IMR-90 (cell line): ENCODE measurements at regions not wholly inside any gene's neighbourhood (a gene's known extent, or its start where the extent isn't known, plus 50 kb on each side); places are given as distances from the start of the nearest gene placed in this dataset.

Experiments used
- ATAC-seq: fragments of 200-7000 bp; cut with Tn5 transposase; 2 replicates; pipeline ENCODE4 v1.9.1; 2020; ENCODE audit warnings: low read depth, mild to moderate bottlenecking, moderate library complexity
- BruUV-seq: library from RNA; stranded (reverse); fragments of 400-500 nt; replicated peaks from 2 replicates; lab custom pipeline; 2021; lab: Mats Ljungman, UMichigan
- CTCF ChIA-PET: fragments of 300-600 bp; formaldehyde crosslinking; extraction: SDS; loops from one replicate; lab custom pipeline; 2021; ENCODE audit warnings: antibody characterized with exemption; lab: Yijun Ruan, JAX
- POLR2A ChIA-PET: fragments of 300-600 bp; sonication (Branson Sonifier 250); formaldehyde crosslinking; loops from one replicate; lab custom pipeline; 2022; ENCODE audit warnings: antibody characterized with exemption; ENCODE audit not compliant: unreplicated experiment; lab: Charles Lee
- DNase-seq: peaks from one replicate; pipeline ENCODE4 v3.0.0; 2013
- H2AFZ ChIP-seq: replicated peaks from 2 replicates; pipeline ENCODE3; 2013; ENCODE audit warnings: low read length, mild to moderate bottlenecking; ENCODE audit not compliant: poor library complexity
- H2AK5ac ChIP-seq: 2 replicates; pipeline ENCODE4 v1.6.1; 2013; ENCODE audit warnings: low read depth, low read length, inconsistent platforms
- H2AK9ac ChIP-seq: replicated peaks from 2 replicates; pipeline ENCODE3; 2013; ENCODE audit warnings: mild to moderate bottlenecking, low read depth, low read length, moderate library complexity; ENCODE audit not compliant: poor library complexity
- H2BK120ac ChIP-seq: 2 replicates; pipeline ENCODE4 v1.6.1; 2013; ENCODE audit warnings: low read depth, low read length, inconsistent platforms
- H2BK15ac ChIP-seq: 3 replicates; pipeline ENCODE4 v1.6.1; 2013; ENCODE audit warnings: low read depth, low read length, inconsistent platforms
- H2BK20ac ChIP-seq: 2 replicates; pipeline ENCODE4 v1.6.1; 2013; ENCODE audit warnings: low read depth, mild to moderate bottlenecking, inconsistent platforms, low read length, moderate library complexity
- H2BK5ac ChIP-seq: 2 replicates; pipeline ENCODE4 v1.6.1; 2013; ENCODE audit warnings: mild to moderate bottlenecking, low read depth, low read length, inconsistent platforms; ENCODE audit not compliant: poor library complexity, severe bottlenecking
- H3K14ac ChIP-seq: replicated peaks from 2 replicates; pipeline ENCODE4 v1.6.1; 2013; ENCODE audit warnings: low read depth, low read length, inconsistent platforms
- H3K18ac ChIP-seq: 2 replicates; pipeline ENCODE4 v1.6.1; 2013; ENCODE audit warnings: low read depth, low read length, control low read depth
- H3K23ac ChIP-seq: 2 replicates; pipeline ENCODE4 v1.6.1; 2013; ENCODE audit warnings: low read depth, low read length, inconsistent platforms
- H3K27ac ChIP-seq: 2 replicates; pipeline ENCODE4 v1.5.1; 2013; ENCODE audit warnings: mild to moderate bottlenecking, control low read depth, low read length; ENCODE audit not compliant: insufficient read depth
- H3K27me3 ChIP-seq: 2 replicates; pipeline ENCODE4 v1.6.1; 2013; ENCODE audit warnings: low read length; ENCODE audit not compliant: control insufficient read depth, insufficient read depth
- H3K36me3 ChIP-seq: 2 replicates; pipeline ENCODE4 v1.6.1; 2013; ENCODE audit warnings: low read length, mixed read lengths; ENCODE audit not compliant: control insufficient read depth, insufficient read depth
- H3K4ac ChIP-seq: 2 replicates; pipeline ENCODE4 v1.6.1; 2013; ENCODE audit warnings: low read depth, low read length, inconsistent platforms
- H3K4me1 ChIP-seq: 2 replicates; pipeline ENCODE4 v1.6.1; 2013; ENCODE audit warnings: low read length, mixed read lengths; ENCODE audit not compliant: control insufficient read depth, insufficient read depth
- H3K4me2 ChIP-seq: 2 replicates; pipeline ENCODE4 v1.6.1; 2013; ENCODE audit warnings: low read depth, mild to moderate bottlenecking, control low read depth, low read length, moderate library complexity
- H3K4me3 ChIP-seq: 2 replicates; pipeline ENCODE4 v1.5.1; 2013; ENCODE audit warnings: low read depth, mild to moderate bottlenecking, control low read depth, low read length, moderate library complexity; ENCODE audit not compliant: insufficient read depth
- H3K56ac ChIP-seq: 2 replicates; pipeline ENCODE4 v1.6.1; 2013; ENCODE audit warnings: low read length, inconsistent platforms; ENCODE audit not compliant: insufficient read depth; ENCODE audit errors: extremely low read depth
- H3K79me1 ChIP-seq, 2 experiments: 2 replicates each; pipeline ENCODE4 v1.6.1; 2013; ENCODE audit warnings: low read length in 2 of 2, inconsistent platforms in 1 of 2, low read depth in 1 of 2
- H3K9ac ChIP-seq: 2 replicates; pipeline ENCODE4 v1.6.1; 2013; ENCODE audit warnings: low read depth, low read length, control low read depth
- H3K9me1 ChIP-seq: 2 replicates; pipeline ENCODE4 v1.6.1; 2013; ENCODE audit warnings: low read length, inconsistent platforms; ENCODE audit not compliant: insufficient read depth
- H3K9me3 ChIP-seq: 2 replicates; pipeline ENCODE4 v1.6.1; 2013; ENCODE audit warnings: low read length; ENCODE audit not compliant: control insufficient read depth, insufficient read depth
- H4K20me1 ChIP-seq: 2 replicates; pipeline ENCODE4 v1.6.1; 2013; ENCODE audit warnings: low read length, inconsistent platforms; ENCODE audit not compliant: insufficient read depth
- H4K5ac ChIP-seq: 2 replicates; pipeline ENCODE4 v1.6.1; 2013; ENCODE audit warnings: mild to moderate bottlenecking, low read depth, low read length, control low read depth
- H4K8ac ChIP-seq, 2 experiments: 2 replicates each; pipeline ENCODE4 v1.6.1; 2013; ENCODE audit warnings: low read depth in 2 of 2, low read length in 2 of 2, control low read depth in 1 of 2, inconsistent platforms in 1 of 2
- H4K91ac ChIP-seq: 2 replicates; pipeline ENCODE4 v1.6.1; 2013; ENCODE audit warnings: low read depth, low read length, inconsistent platforms; ENCODE audit not compliant: insufficient read depth
- BHLHE40 ChIP-seq: fragments of 150-350 bp; IDR thresholded peaks from 2 replicates; pipeline ENCODE4 v1.6.1; 2016; ENCODE audit warnings: mild to moderate bottlenecking, low read depth, low read length
- CEBPB ChIP-seq: IDR thresholded peaks from 2 replicates; pipeline ENCODE4 v1.6.1; 2012; ENCODE audit warnings: low read depth, low read length, improper control_type of control experiment
- CHD1 ChIP-seq: IDR thresholded peaks from 2 replicates; pipeline ENCODE4 v1.6.1; 2012; ENCODE audit warnings: low read depth, low read length, improper control_type of control experiment
- CTCF ChIP-seq: conservative IDR thresholded peaks from 2 replicates; pipeline ENCODE4 v1.5.1; 2012; ENCODE audit warnings: mild to moderate bottlenecking, low read depth, low read length, improper control_type of control experiment
- ELK1 ChIP-seq: fragments of 150-350 bp; IDR thresholded peaks from 2 replicates; pipeline ENCODE4 v1.6.1; 2016; ENCODE audit warnings: low read depth, mild to moderate bottlenecking, low read length, moderate library complexity, borderline replicate concordance
- FOS ChIP-seq: fragments of 150-350 bp; IDR thresholded peaks from 2 replicates; pipeline ENCODE4 v1.6.1; 2016; ENCODE audit warnings: low read depth, low read length
- MAFK ChIP-seq: IDR thresholded peaks from 2 replicates; pipeline ENCODE4 v1.6.1; 2012; ENCODE audit warnings: low read depth, low read length, improper control_type of control experiment
- MAZ ChIP-seq: IDR thresholded peaks from 2 replicates; pipeline ENCODE4 v1.6.1; 2012; ENCODE audit warnings: low read depth, mild to moderate bottlenecking, low read length, improper control_type of control experiment, moderate library complexity, borderline replicate concordance
- MXI1 ChIP-seq: IDR thresholded peaks from 2 replicates; pipeline ENCODE4 v1.6.1; 2012; ENCODE audit warnings: low read depth, mild to moderate bottlenecking, low read length, moderate library complexity, borderline replicate concordance
- NFE2L2 ChIP-seq: fragments of 150-350 bp; IDR thresholded peaks from 2 replicates; pipeline ENCODE4 v1.6.1; 2016; ENCODE audit warnings: low read depth, mild to moderate bottlenecking, low read length
- POLR2A ChIP-seq: IDR thresholded peaks from 2 replicates; pipeline ENCODE4 v1.6.1; 2012; ENCODE audit warnings: mild to moderate bottlenecking, low read depth, low read length
- RAD21 ChIP-seq: IDR thresholded peaks from 2 replicates; pipeline ENCODE4 v1.6.1; 2012; ENCODE audit warnings: low read length, improper control_type of control experiment
- RCOR1 ChIP-seq: IDR thresholded peaks from 2 replicates; pipeline ENCODE4 v1.6.1; 2012; ENCODE audit warnings: mild to moderate bottlenecking, low read length, improper control_type of control experiment; ENCODE audit not compliant: insufficient replicate concordance
- RFX5 ChIP-seq: IDR thresholded peaks from 2 replicates; pipeline ENCODE4 v1.8.0; 2012; ENCODE audit warnings: low read depth, mild to moderate bottlenecking, low read length, moderate library complexity
- SMC3 ChIP-seq: fragments of 150-350 bp; IDR thresholded peaks from 2 replicates; pipeline ENCODE4 v1.6.1; 2016; ENCODE audit warnings: low read depth, mild to moderate bottlenecking, antibody characterized with exemption, low read length, moderate library complexity
- USF2 ChIP-seq: fragments of 150-350 bp; IDR thresholded peaks from 2 replicates; pipeline ENCODE4 v1.6.1; 2017; ENCODE audit warnings: mild to moderate bottlenecking, antibody characterized with exemption, low read length, low read depth
- WGBS, 2 experiments: methylation state at CpG; one replicate each; pipeline versions ENCODE4 v1.1.5 to v1.1.7; 2013; ENCODE audit warnings: missing lambda C conversion rate in 2 of 2; ENCODE audit not compliant: insufficient read length in 1 of 2; ENCODE audit errors: extremely low coverage in 2 of 2; 5-methylcytosine and 5-hydroxymethylcytosine counted together
- dilution Hi-C: fragments of 300-500 bp; cut with HindIII; formaldehyde crosslinking; loops from one replicate; pipeline ENCODE4 v1.14.3; 2018; ENCODE audit warnings: low sequenced_read_pairs; ENCODE audit not compliant: unreplicated experiment
- in situ Hi-C: fragments of 300-500 bp; cut with MboI; formaldehyde crosslinking; loops from 3 replicates; pipeline ENCODE4 v1.14.3; 2019; ENCODE audit warnings: low sequenced_read_pairs, inconsistent platforms, mixed read lengths
- intact Hi-C: fragments of 100-400 bp; cut with micrococcal nuclease; formaldehyde crosslinking; loops from 2 replicates; pipeline ENCODE4 v1.10.0; 2022

GRCh38 chr2:239778042-239778851 lies 246.9 kb downstream of the NDUFA10 start:
- no peak overlapping the region for H2BK120ac ChIP-seq
- H2AK9ac ChIP-seq, result no peak overlapping the region
- no peak overlapping the region for H3K18ac ChIP-seq
- BruUV-seq, result no TSS peak
- CTCF ChIA-PET, result no interaction called here
- no peaks in the 10 kb centered on the region for H4K20me1 ChIP-seq
- H3K4me3 ChIP-seq, result no peak overlapping the region
- no peak for ATAC-seq
- no peaks in the 10 kb centered on the region for H3K4me1 ChIP-seq
- H2AK5ac ChIP-seq, result no peak overlapping the region
- H3K56ac ChIP-seq, result no peak overlapping the region
- peaks cover 38% of the 10 kb centered on the region for H3K9me3 ChIP-seq
- no peak for TF ChIP-seq USF2
- TF ChIP-seq RFX5, result no peak
- TF ChIP-seq NFE2L2, result no peak
- TF ChIP-seq ELK1, result no peak
- no peak for TF ChIP-seq RAD21
- no peak for TF ChIP-seq FOS
- TF ChIP-seq CEBPB, result no peak
- no peak for TF ChIP-seq SMC3
- no peak for TF ChIP-seq CHD1
- TF ChIP-seq BHLHE40, result no peak
- TF ChIP-seq POLR2A, result no peak
- TF ChIP-seq MAFK, result no peak
- no peak for TF ChIP-seq CTCF
- TF ChIP-seq MAZ, result no peak
- TF ChIP-seq MXI1, result no peak
- no peak for TF ChIP-seq RCOR1
- no peak overlapping the region for H2BK20ac ChIP-seq
- no peak overlapping the region for H3K4me2 ChIP-seq
- H4K8ac ChIP-seq, result no peak overlapping the region
- POLR2A ChIA-PET, result no interaction called here
- intact Hi-C loops, result no loop called here
- in situ Hi-C loops, result no loop called here
- no peak overlapping the region for H3K9ac ChIP-seq
- H3K4ac ChIP-seq, result no peak overlapping the region
- no peaks in the 10 kb centered on the region for H3K9me1 ChIP-seq
- WGBS, 2 experiments, result 69% methylated on average over 10 of the region's 26 CpGs; no CpG with 5 or more reads in 1 of the 2 experiments
- H3K27me3 ChIP-seq, result no peaks in the 10 kb centered on the region
- H4K91ac ChIP-seq, result no peak overlapping the region
- H2BK15ac ChIP-seq, result no peak overlapping the region
- no peak overlapping the region for H3K14ac ChIP-seq
- no peak overlapping the region for H3K23ac ChIP-seq
- H3K36me3 ChIP-seq, result no peaks in the 10 kb centered on the region
- H4K5ac ChIP-seq, result no peak overlapping the region
- H3K27ac ChIP-seq, result no peak overlapping the region
- H3K79me1 ChIP-seq, result no peaks in the 10 kb centered on the region
- dilution Hi-C loops, result no loop called here
- DNase-seq, result no peak
- H2AFZ ChIP-seq, result no peak overlapping the region
- no peak overlapping the region for H2BK5ac ChIP-seq
